Activated naive CD8-positive, alpha-beta T cell treated with anti-CD3 and anti-CD28 coated beads, Interleukin-2, amount 50 U/mL, for 16 hours (primary cell): ENCODE measurements at regions not wholly inside any gene's neighbourhood (a gene's known extent, or its start where the extent isn't known, plus 50 kb on each side); places are given as distances from the start of the nearest gene placed in this dataset.

Source experiments
- DNase-seq: peaks from one replicate; pipeline ENCODE4 v3.0.0-alpha.2; 2020; ENCODE audit warnings: low read depth, low spot score

DNA sequence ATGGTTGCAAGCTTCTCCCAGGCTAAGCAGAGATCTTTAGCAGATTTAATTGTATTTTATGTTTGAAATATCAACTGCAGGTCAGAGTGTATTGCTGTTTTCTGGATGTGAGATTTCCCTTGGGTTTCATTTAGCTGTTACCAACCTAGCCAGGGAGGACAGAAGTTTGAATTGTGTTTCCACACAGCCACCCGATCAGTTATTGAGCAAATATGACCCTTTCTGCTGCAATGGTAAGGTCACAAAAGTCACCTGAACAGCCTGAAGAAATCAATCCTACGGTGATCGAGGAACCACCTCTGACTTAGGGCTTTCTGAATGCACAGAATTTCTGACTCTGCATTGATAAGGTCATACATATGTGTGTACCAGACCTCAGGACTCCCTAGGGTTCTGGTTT is 419.9 kb downstream of the MAN2A1 start:
- DNase-seq = no peak

DNA sequence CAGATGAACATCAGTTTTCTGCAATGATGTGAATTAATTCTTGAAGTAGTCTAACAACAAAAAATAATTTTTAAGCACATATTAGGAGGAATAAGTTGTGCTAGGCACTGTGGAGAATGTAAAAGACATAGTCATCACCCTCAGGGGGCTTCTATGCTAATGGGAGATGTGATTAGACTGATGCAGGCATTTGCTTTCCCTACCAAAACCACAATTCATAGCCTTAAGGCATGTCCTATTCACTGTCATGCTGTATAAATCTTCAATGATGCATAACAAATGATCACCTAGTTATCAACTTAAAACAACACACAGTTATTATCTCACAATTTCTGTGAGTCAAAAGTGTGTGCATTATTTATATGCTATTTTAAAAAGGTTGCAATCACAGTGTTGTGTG is 422.6 kb downstream of the MAN2A1 start:
- no peak for DNase-seq

DNA sequence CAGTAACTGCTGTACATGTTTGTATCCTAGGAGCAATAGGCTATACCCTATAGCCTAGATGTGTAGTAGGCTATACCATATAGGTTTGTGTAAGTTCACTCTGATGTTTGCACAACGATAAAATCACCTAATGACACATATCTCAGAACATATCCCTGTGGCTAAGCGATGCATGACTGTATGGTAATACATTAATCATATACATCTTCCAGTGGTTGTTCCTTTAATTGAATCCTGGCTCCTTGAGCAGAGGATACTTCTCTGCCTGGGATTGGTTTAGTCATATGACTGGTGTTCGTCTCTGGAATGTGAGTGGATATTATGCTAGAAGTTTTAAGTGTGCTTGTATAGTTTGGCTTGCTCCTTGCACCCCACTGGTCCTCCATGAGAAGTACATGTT is 425.8 kb downstream of the MAN2A1 start:
- DNase-seq = no peak

DNA sequence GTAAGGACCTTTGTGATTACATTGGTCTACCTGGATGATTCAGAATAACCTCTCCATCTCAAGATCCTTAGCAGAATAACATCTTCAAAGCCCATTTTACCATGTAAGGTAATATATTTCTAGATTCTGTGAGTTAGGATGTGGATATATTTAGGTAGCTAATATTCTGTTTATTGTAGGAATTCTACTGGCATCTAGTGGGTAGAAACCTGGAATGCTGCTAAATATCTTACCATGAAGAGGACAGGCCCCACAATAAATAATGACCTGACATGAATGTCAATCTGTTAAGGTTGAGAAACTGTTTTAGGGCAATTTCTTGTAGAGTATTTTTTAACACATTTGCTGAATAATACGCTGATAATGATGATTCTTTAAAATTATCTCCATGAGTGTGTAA is 426.8 kb downstream of the MAN2A1 start:
- DNase-seq = no peak

DNA sequence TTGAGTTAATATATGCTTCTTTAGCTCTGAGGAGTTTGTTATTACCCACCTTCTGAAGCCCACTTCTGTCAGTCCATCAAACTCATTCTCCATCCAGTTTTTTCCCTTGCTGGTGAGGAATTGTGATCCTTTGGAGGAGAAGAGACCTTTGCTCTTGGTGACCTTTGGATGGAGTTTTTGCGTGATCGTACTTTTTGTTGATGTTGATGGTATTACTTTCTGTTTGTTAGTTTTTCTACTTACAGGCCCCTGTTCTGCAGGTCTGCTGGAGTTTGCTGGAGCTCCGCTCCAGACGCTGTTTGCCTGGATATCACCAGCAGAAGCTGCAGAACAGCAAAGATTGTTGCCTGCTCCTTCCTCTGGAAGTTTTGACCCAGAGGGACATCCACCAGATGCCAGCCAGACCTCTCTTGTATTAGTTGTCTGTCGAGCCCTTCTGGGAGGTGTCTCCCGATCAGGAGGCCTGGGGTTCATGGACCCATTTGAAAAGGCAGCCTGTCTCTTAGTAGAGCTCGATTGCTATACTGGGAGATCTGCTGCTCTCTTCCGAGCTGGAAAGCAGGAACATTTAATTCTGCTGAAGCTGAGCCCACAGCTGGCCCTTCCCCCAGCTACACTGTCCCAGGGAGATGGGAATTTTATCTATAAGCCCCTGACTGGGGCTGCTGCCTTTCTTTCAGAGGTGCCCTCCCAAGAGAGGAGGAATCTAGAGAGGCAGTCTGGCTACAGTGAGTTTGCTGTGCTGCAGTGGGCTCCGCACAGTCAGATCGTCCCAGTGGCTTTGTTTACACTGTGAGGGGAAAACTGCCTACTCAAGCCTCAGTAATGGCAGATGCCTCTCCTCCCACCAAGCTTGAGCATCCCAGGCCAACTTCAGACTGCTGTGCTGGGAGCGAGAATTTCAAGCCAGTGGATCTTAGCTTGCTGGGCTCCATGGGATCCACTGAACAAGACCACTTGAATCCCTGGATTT is 445.5 kb downstream of the MAN2A1 start:
- no peak for DNase-seq

DNA sequence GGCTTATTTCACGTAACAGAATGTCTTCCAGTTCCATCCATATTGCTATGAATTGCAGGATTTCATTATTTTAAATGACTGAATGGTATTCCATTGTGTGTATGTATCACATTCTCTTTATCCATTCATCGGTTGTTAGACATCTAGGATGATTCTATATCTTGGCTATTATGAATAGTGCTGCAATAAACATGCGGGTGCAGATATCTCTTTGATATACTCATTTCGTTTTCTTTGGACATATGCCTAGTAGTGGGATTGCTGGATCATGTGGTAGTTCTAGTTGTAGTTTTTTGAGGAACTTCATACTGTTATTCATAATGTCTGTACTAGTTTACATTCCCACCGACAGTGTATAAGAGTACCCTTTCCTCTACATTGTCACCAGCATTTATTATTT is 460.5 kb downstream of the MAN2A1 start:
- no peak for DNase-seq

DNA sequence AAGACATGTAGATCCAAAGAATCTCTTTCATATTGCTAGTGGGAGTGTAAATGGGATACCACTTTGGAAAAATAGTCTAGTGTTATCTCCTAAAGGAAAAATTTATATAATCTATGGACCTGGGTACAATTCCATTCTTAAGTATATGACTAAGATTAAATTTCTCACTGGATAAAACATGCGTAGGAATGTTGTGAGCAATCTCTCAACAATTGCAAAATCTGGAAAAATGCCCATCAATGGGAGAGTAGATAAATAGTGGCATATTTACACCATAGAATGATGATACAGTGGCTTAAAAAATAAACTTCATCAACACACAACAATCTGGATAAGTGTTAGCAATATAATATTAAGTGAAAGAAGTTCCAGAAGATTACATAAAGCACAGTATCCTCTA is 469.5 kb downstream of the MAN2A1 start:
- no peak for DNase-seq

DNA sequence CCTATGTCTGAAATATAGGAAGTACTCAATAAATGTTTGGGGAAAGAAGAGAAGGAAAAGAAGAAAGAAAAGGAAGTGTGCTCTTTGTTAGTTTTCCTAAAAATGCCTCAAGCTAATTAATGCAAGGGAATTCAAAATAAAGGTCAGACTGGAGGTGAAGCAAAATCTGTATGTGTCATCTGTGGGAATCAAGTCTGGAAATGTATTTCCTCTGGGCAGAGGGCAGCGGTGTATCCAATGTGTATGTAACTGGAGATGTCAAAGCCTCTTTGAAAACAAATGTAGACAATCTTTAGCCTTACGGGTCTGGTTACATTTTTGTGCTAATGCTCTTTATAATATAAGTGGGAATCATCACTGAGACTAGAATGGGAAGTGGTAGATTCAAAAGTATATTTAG is 471.4 kb downstream of the MAN2A1 start:
- no peak for DNase-seq

DNA sequence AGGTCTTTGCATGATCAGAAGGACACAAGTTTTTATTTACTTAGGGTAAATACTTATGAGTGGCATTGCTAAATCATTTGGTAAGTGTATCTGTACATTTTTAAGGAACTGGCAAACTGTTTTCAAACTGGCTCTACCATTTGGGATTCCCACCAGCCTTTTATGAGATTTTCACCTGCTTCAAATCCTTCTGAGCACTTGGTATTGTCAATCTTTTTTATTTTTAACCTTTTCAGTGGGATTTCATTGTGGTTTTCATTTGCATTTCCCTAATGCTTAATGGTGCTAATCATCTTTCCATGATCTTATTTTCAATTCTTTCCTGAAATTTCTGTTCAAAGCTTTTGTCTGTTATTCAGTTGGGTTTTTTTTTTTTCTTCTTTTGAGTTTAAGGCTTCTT is 475.6 kb downstream of the MAN2A1 start:
- DNase-seq = no peak

DNA sequence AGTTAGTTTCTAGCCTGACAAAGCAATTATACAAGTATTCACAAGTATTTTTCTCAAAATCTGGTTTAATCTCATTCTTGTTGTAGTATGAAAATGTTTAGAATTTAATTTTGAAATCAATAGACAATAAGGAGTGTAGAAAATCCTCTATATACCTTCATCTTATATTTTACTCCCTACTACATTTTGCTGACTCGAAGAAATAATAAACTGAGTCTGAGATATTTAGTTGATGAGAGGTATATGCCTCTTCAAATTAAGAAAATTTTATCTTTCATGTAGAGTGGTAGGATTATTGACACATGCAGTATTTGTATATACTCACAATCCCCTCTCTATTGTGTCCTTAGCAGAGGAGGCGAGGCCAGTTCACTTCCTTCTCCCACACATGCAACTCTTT is 477.7 kb downstream of the MAN2A1 start:
- DNase-seq = no peak

DNA sequence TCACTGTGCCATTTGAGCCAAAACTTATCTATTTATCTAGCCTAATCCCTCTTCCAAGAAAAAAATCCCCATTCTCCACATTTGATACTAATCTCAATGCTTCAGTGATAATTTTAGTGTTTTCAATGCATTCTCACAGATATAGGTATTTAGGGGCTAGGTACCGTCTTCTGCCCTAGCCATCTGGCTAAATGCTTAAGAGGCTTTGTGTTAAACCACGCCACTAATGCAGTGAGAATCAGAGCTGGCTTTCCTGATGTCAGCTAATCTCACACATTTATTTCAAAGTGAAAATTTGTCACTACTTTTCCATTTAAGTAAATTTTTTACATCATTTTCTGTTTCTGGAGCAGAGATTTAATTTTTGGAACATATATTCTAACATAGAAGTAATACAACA is 479.7 kb downstream of the MAN2A1 start:
- no peak for DNase-seq

DNA sequence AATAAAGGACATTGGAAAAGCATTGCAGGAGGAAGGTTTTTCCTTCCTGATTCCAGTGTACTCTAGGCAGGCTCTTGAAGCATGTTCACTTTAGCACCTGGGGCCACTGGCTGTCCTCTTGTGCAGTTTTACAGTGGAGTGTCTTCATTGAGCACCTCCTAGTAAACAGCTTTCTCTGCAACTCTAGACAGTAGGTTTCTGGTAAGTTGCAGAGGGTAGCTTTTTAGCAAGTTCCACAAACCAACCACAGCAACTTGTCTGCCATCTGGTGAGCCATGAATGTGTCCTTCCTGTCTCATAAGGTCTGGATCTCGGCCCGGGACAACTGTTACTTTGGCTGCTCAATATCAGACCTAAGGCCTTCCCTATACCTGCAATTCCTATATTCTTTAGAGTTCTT is 488.0 kb downstream of the MAN2A1 start:
- DNase-seq = no peak

DNA sequence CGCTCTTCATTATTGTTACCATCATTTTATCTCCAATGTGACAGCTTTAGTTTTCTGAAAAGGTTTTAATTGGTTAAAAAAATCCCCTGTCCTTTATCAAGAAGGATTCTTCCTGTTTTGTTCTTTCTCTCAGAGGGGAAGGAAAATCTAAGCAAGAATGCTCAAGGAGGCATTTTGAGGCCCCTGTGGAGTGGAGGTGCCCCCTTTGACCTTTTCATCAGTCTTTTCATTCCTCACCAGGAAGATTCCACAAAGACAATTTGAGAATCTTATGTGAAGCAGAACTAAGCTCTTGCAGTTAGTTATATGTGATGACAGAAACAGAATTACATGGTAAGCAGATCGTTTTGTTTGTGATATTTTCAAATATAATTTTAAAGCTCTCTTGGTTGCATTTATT is 489.6 kb downstream of the MAN2A1 start:
- DNase-seq = no peak

DNA sequence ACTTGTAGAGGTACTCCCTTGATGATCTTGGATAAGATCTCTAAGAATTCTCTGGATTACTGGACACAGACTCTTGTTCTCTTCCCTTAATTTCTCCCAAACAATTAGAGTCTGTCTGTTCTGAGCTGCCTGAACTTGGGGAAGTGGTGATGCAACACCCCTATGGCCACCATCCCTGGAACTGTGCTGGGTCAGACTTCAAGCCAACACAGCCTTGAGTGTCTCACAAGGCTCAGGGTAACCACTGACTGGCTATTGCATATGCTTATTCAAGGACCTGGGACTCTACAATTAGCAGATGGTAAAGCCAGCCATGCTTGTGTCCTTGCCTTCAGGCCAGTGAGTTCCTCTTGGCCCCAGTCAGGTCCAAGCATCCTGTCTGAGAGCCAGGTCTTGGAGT is 504.5 kb downstream of the MAN2A1 start:
- DNase-seq = no peak

DNA sequence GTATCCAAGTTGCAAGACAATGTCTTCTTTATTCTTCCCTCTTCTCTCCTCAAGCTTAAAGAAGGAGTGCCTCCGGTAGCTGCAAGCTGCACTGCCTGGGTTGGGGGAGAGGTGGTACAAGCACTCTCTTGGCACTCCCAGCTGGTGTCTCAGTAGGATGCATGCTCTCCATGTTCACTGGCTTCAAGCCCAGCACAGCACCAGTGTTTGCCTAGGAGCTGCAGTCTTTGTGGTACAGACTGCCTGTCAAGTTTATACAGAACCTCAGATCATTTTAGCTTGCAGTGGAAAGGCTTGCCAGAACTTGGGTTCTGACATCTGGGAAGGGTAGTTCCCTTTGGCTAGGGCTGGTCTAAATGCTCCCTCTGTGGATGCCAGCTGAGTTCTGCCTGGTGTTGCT is 505.6 kb downstream of the MAN2A1 start:
- DNase-seq = no peak

DNA sequence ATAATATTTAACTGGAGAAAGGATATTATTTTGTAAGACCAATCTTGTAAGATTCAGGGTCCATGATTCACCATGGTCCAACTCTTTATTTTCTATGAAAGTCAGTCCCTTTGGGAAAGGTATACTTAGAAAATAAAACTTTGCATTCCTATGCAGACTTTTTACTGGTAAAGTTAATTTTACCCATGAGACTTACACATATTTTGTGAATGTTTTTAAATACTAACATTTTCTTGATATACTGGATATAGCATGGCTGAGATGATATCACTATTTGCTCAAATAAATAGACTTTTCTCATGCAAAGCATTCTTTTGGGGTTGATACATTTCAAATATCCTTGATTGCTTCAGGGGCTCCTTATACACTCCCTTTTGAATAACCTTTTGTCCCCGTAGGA is 512.1 kb downstream of the MAN2A1 start:
- no peak for DNase-seq

DNA sequence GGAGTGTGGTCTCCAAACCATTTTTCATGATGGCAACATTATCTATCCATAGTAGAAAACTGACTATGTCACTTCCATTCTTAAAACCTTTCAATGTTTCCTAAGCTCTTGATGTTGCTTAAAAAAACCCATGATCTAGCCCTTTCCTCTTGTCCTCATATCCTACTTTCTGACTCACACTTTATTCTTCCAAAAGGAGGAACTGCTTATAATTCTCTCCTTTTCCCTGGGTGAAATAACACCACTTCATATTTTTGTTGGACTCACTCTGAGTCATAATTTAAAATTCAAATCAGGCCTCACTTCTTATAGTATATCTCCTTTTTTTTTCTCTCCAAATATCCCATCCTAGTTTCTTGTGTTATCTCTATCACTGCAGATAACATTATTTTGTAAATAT is 513.9 kb downstream of the MAN2A1 start:
- DNase-seq = no peak

DNA sequence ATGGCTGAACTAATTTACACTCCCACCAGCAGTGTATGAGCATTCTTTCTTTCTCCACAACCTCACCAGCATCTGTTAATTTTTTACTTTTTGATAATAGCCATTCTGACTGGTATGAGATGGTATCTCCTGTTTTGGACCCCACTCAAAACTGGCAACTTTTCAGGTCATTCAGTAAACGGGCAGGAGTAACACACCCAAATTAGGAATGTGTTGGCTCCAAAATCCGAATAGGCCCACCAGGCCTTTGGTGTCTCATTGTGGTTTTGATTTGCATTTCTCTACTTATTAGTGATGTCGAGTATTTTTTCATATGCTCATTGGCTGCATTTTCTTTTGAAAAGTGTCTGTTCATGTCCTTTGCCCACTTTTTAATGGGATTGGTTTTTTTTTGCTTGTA is 517.1 kb downstream of the TMEM232 start:
- no peak for DNase-seq

DNA sequence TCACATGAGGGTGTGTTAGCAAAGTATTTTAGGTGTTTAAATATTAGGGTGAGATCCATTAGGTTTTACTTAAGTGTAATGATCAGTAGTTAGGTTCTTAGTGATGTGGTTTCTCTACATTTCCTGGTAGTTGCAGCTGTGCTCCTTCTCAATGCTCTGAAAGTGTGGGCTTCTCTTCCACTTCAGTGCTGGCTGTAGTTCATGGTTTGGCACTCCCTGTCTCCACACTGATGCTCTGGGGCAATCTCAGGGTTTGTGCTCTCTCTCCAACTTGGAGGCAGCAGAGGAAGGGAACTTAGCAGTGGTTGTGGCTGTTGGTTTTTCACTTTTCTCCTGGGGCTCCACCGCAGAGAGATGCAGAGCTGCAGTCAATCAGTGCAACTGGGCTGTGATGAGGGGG is 507.5 kb downstream of the TMEM232 start:
- no peak for DNase-seq

DNA sequence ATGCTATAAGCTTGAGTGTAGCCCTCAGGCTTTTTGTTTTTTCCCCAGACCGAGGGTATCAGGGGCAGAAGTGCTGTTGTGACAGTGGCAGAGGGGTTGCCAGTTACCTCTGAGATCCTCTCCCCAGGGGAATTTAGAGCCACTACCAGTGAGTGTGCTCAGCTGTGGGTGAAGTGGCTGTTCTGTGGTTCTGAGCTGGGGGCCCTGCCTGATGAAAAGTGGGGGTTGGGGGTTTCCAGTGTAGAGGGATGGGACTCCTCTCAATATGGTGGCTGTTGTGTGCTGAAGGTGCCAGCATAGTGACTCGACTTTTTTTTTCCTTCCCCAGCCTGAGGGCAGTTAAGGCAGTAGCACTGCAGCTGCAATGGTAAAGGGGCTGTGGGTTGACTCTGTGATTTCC is 506.7 kb downstream of the TMEM232 start:
- DNase-seq = no peak

DNA sequence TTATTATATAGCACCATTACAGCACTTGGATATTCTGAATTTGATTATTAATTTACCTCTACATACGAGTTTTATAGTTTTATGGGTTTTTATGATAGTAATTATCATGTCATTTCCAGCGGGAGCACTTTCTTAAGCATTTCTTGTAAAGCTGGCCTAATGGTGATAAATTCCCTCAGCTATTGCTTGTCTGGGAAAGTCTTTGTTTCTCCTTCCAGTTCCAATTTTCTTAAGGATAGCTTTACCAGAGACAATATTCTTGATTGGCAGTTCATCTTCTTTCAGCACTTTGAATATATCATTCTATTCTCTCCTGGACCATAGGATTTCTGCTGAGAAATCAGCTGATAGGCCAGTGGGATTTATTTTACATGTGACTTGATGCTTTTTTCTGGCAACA is 505.4 kb downstream of the TMEM232 start:
- DNase-seq = no peak

DNA sequence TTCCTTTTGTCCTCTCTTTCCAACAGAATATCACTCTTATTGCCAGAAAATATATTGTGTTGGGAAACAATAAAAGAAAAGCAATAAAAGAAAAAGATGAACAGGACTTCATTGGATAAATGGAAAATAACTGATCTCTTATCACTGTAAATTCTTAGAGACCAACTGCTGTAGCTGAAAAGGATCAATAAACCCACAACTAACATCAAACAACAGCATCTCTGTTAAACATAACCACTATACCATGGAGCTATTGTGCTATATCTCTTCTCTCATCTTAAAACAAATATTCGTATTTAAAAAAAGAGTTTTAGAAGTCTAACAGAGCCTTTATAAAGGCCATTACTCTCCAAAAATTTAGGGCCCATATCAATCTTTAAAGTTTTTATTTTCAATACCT is 502.4 kb downstream of the TMEM232 start:
- DNase-seq = no peak

DNA sequence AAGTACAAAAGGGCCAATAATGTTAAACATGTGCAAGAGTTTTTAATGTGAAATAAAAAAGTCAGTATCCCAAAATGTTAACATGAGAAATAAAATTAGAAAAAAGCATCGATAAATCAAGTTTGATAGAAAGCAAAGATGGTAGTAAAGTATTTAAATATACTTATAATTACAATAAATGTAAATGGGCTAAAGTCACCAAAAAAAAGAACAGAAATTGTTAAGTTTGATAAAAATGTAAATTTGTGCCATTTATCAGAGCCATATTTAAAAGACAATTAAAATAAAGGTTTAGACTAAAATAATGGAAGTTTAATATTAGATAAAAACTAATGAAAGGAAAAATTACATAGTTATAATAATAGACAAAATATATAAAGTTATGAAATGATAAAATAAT is 500.5 kb downstream of the TMEM232 start:
- no peak for DNase-seq

DNA sequence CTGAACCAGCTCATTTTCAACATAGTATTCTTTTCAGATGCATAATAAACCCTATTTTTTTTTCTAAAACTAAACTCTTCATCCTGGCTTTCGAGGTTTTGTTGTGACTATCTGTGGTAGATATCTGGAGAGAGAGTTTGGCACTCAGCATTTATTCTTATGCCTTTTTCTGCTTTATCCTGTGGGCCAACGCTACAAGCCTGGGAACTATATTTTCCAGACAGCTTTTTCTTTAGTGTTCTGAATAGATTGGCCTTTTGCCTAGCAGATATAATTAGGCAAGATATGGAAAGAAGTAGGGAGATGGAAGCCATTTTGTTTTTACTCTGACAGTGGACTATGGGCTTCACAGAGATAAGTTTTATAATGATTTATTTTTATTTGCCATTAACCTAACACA is 486.7 kb downstream of the TMEM232 start:
- no peak for DNase-seq
